H1 (cell line): ENCODE measurements at regions not wholly inside any gene's neighbourhood (a gene's known extent, or its start where the extent isn't known, plus 50 kb on each side); places are given as distances from the start of the nearest gene placed in this dataset.

ENCODE experiments used
- ASH2L ChIP-seq: fragments of 200-600, 300-600 bp; sonication (generic); IDR thresholded peaks from one replicate; pipeline ENCODE4 v1.7.1; 2017; ENCODE audit warnings: low read length
- EGR1 ChIP-seq: IDR thresholded peaks from 2 replicates; pipeline ENCODE4 v1.6.1; 2011; ENCODE audit warnings: low read depth, low read length, borderline replicate concordance
- RAD21 ChIP-seq, 2 experiments: IDR thresholded peaks in 1 of 2; conservative IDR thresholded peaks in 1 of 2; 2 replicates each; pipeline ENCODE4 v1.6.1; 2011; ENCODE audit warnings: low read depth in 2 of 2, low read length in 2 of 2, improper control_type of control experiment in 1 of 2, inconsistent platforms in 1 of 2, mild to moderate bottlenecking in 1 of 2, moderate library complexity in 1 of 2

DNA sequence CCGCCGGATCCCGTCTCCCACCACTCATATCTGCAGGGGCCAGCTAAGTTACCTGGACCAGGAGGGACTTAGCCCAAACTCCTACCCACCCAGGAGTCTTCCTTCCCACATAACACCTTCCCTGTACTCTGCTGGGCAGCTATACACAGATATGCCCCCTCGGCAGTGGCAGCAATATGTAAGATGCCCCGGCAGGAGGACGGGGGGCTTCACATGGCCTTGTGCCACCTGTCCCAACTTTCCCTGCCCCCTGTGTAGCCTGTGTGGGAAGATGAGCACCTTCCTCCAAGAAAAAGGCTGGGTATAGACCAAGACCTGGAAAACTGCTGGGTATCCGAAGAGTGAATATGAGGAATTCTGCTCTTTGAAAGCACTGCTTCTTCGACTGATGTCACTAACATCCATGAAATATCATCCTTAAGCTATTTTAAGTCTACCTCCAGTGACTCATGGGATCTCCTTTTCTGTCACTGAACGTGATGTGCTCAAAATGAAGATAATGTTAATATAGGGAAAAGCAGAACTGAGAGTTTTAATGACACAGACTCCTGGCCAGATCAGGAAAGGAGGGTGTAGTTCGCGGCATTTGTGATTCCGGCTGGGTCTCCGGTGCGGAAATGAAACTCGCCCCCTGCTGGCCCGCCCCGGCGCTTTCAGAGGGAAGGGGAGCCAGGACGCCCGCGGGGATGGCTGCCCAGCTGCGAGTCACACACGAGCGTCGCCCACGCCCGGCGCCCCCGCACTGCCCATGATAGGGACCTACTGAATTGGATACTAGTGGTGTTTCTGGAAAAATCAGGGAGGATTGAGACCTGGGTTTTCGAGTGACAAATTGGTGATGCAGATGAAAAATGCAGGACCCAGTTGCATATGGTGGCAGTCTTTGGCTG is 256.9 kb upstream of the NFE2L3 start (continued):
- TF ChIP-seq RAD21 (IDR thresholded peaks at IDR 0.05 in 1 of 2, conservative IDR thresholded peaks at IDR 0.05 in 1 of 2; ENCODE audit: low read depth in 2 of 2, low read length in 2 of 2): peak; percentile 15 to 43; a peak in 2 of 4 replicates
- TF ChIP-seq EGR1: peak; percentile 74; the same call in 1 of the 2 replicates
- peak; percentile 82 for TF ChIP-seq ASH2L
